HCT116 (cell line): ENCODE measurements at regions not wholly inside any gene's neighbourhood (a gene's known extent, or its start where the extent isn't known, plus 50 kb on each side); places are given as distances from the start of the nearest gene placed in this dataset.

Source experiments
- ATAC-seq: fragments of 200-7000 bp; cut with Tn5 transposase; 2 replicates; pipeline ENCODE4 v1.9.1; 2020; ENCODE audit warnings: mild to moderate bottlenecking, moderate library complexity
- BruUV-seq: library from RNA; stranded (reverse); fragments of 400-500 nt; replicated peaks from 2 replicates; lab custom pipeline; 2021; lab: Mats Ljungman, UMichigan
- CTCF ChIA-PET: fragments of 300-600 bp; sonication (Branson Sonifier 250); formaldehyde crosslinking; loops from one replicate; lab custom pipeline; 2021; ENCODE audit warnings: antibody characterized with exemption; lab: Charles Lee
- POLR2A ChIA-PET: fragments of 300-600, 350-600 bp; sonication (Branson Sonifier 250); formaldehyde crosslinking; loops from one replicate; lab custom pipeline; 2021; ENCODE audit warnings: antibody characterized with exemption; lab: Charles Lee
- RAD21 ChIA-PET, 2 experiments: fragments of 300-600 bp; sonication (Branson Sonifier 250); formaldehyde crosslinking; loops; one replicate each; lab custom pipeline; 2023; ENCODE audit warnings: low total read pairs in 2 of 2; ENCODE audit not compliant: uncharacterized antibody in 2 of 2, unreplicated experiment in 2 of 2, low non-redundant PET in 1 of 2; lab: Charles Lee
- DNase-seq: peaks from one replicate; pipeline ENCODE4 v3.0.0-alpha.2; 2010; ENCODE audit warnings: low read depth, low spot score
- H2AFZ ChIP-seq: fragments of 200-600 bp; shearing (Covaris generic), sonication (generic); 2 replicates; pipeline ENCODE4 v1.6.1; 2017; ENCODE audit warnings: low read depth, mixed run types, mixed read lengths, antibody characterized with exemption, low read length; ENCODE audit not compliant: poor library complexity, severe bottlenecking
- H3K27ac ChIP-seq: 2 replicates; pipeline ENCODE4 v1.5.1; 2012; ENCODE audit warnings: low read depth, low read length
- H3K27me3 ChIP-seq: fragments of 200-600 bp; sonication (generic); 2 replicates; pipeline ENCODE4 v1.6.1; 2016; ENCODE audit warnings: mixed run types, low read length, mixed read lengths; ENCODE audit not compliant: insufficient read depth
- H3K36me3 ChIP-seq, 2 experiments: fragments of 200-500 bp in 1 of 2; fragments of 200-600 bp in 1 of 2; sonication (Bioruptor generic) in 1 of 2; sonication (generic) in 1 of 2; 2 replicates each; pipeline versions ENCODE4 v1.5.1 to v1.6.1; 2014 to 2016; ENCODE audit warnings: low read length in 2 of 2, inconsistent platforms in 1 of 2, mixed read lengths in 1 of 2, mixed run types in 1 of 2; ENCODE audit not compliant: insufficient read depth in 2 of 2, control insufficient read depth in 1 of 2
- H3K4me1 ChIP-seq, 2 experiments: fragments of 200-600 bp in 1 of 2; sonication (generic) in 1 of 2; 2 replicates each; pipeline versions ENCODE4 v1.5.1 to v1.6.1; 2012 to 2017; ENCODE audit warnings: low read length in 2 of 2, inconsistent platforms in 1 of 2, mild to moderate bottlenecking in 1 of 2, mixed read lengths in 1 of 2, mixed run types in 1 of 2, moderate library complexity in 1 of 2; ENCODE audit not compliant: insufficient read depth in 2 of 2, control insufficient read depth in 1 of 2
- H3K4me2 ChIP-seq: fragments of 200-600 bp; sonication (generic); 2 replicates; pipeline ENCODE4 v1.6.1; 2017; ENCODE audit warnings: mixed run types, low read length, mixed read lengths
- H3K4me3 ChIP-seq, 2 experiments: fragments of 200-600 bp in 1 of 2; sonication (generic) in 1 of 2; replicated peaks in 1 of 2; 2 replicates each; pipeline ENCODE4 v1.5.1; 2011 to 2016; ENCODE audit warnings: low read length in 2 of 2, control low read depth in 1 of 2, low read depth in 1 of 2, mild to moderate bottlenecking in 1 of 2, mixed read lengths in 1 of 2, mixed run types in 1 of 2
- H3K79me2 ChIP-seq: fragments of 200-600 bp; sonication (generic); 2 replicates; pipeline ENCODE4 v1.6.1; 2017; ENCODE audit warnings: mild to moderate bottlenecking, mixed run types, low read length, moderate library complexity, mixed read lengths; ENCODE audit not compliant: insufficient read depth
- H3K9ac ChIP-seq: fragments of 200-600 bp; sonication (generic); 2 replicates; pipeline ENCODE4 v1.6.1; 2016; ENCODE audit warnings: low read length, mixed read lengths
- H3K9me2 ChIP-seq: fragments of 200-600 bp; sonication (generic), shearing (Covaris generic); 2 replicates; pipeline ENCODE4 v1.6.1; 2017; ENCODE audit warnings: mixed run types, mild to moderate bottlenecking, moderate library complexity; ENCODE audit not compliant: insufficient read depth
- H3K9me3 ChIP-seq, 2 experiments: fragments of 200-500 bp in 1 of 2; fragments of 200-600 bp in 1 of 2; sonication (Bioruptor generic) in 1 of 2; sonication (generic) in 1 of 2; 2 replicates each; pipeline ENCODE4 v1.6.1; 2014 to 2017; ENCODE audit warnings: low read length in 2 of 2, mixed read lengths in 2 of 2, inconsistent platforms in 1 of 2, low read depth in 1 of 2, mild to moderate bottlenecking in 1 of 2, mixed run types in 1 of 2, moderate library complexity in 1 of 2; ENCODE audit not compliant: control insufficient read depth in 1 of 2, insufficient read depth in 1 of 2
- H4K20me1 ChIP-seq: fragments of 200-600 bp; sonication (generic), shearing (Covaris generic); 2 replicates; pipeline ENCODE4 v1.6.1; 2017; ENCODE audit warnings: mixed run types, mild to moderate bottlenecking, moderate library complexity; ENCODE audit not compliant: insufficient read depth
- ATF3 ChIP-seq: IDR thresholded peaks from 2 replicates; pipeline ENCODE4 v1.6.1; 2012
- CBX3 ChIP-seq: IDR thresholded peaks from 2 replicates; pipeline ENCODE4 v1.6.1; 2012; ENCODE audit warnings: low read depth
- CEBPB ChIP-seq: IDR thresholded peaks from 2 replicates; pipeline ENCODE4 v1.6.1; 2012; ENCODE audit warnings: low read depth
- CTCF ChIP-seq, 3 experiments: fragments of 200-600 bp in 1 of 3; sonication (generic) in 1 of 3; IDR thresholded peaks in 2 of 3; conservative IDR thresholded peaks in 1 of 3; 2 replicates each; pipeline ENCODE4 v1.5.1; 2012 to 2017; ENCODE audit warnings: low read depth in 2 of 3, low read length in 2 of 3, antibody characterized with exemption in 1 of 3, borderline replicate concordance in 1 of 3, control low read depth in 1 of 3, mild to moderate bottlenecking in 1 of 3, mixed read lengths in 1 of 3, mixed run types in 1 of 3, moderate library complexity in 1 of 3; ENCODE audit not compliant: insufficient read depth in 1 of 3
- EGR1 ChIP-seq: IDR thresholded peaks from 2 replicates; pipeline ENCODE4 v1.6.1; 2012; ENCODE audit warnings: low read depth
- ELF1 ChIP-seq: IDR thresholded peaks from 2 replicates; pipeline ENCODE4 v1.6.1; 2012; ENCODE audit warnings: low read depth, borderline replicate concordance
- EZH2phosphoT487 ChIP-seq: fragments of 200-600 bp; IDR thresholded peaks from 2 replicates; pipeline ENCODE4 v1.6.1; 2018; ENCODE audit warnings: antibody characterized with exemption, borderline replicate concordance
- FOSL1 ChIP-seq: IDR thresholded peaks from 2 replicates; pipeline ENCODE4 v1.6.1; 2012; ENCODE audit warnings: low read depth
- JUND ChIP-seq: IDR thresholded peaks from 2 replicates; pipeline ENCODE4 v1.6.1; 2012
- MAX ChIP-seq: IDR thresholded peaks from 2 replicates; pipeline ENCODE4 v1.6.1; 2012
- POLR2A ChIP-seq: IDR thresholded peaks from 2 replicates; pipeline ENCODE4 v1.7.0; 2011; ENCODE audit warnings: borderline replicate concordance; ENCODE audit not compliant: insufficient read depth, insufficient read length; ENCODE audit errors: extremely low read depth
- POLR2AphosphoS5 ChIP-seq: IDR thresholded peaks from 2 replicates; pipeline ENCODE4 v1.6.1; 2011; ENCODE audit warnings: mild to moderate bottlenecking, low read depth, low read length, moderate library complexity
- SIN3A ChIP-seq: IDR thresholded peaks from 2 replicates; pipeline ENCODE4 v1.6.1; 2012; ENCODE audit warnings: low read depth
- YY1 ChIP-seq: IDR thresholded peaks from 2 replicates; pipeline ENCODE4 v1.6.1; 2011; ENCODE audit warnings: low read length, low read depth, moderate library complexity, mild to moderate bottlenecking; ENCODE audit not compliant: insufficient replicate concordance; ENCODE audit errors: extremely low read depth
- ZBTB33 ChIP-seq: IDR thresholded peaks from 2 replicates; pipeline ENCODE4 v1.6.1; 2011; ENCODE audit warnings: mild to moderate bottlenecking, low read length, moderate library complexity; ENCODE audit not compliant: insufficient replicate concordance; ENCODE audit errors: extremely low read depth
- ZFX ChIP-seq: fragments of 450-650 bp; IDR thresholded peaks from 2 replicates; pipeline ENCODE4 v1.6.1; 2017
- ZNF274 ChIP-seq: fragments of 200-500 bp; sonication (Bioruptor generic); IDR thresholded peaks from 2 replicates; pipeline ENCODE4 v1.6.1; 2014; ENCODE audit warnings: mild to moderate bottlenecking, low read depth, low read length, inconsistent platforms
- intact Hi-C: fragments of 100-400 bp; cut with micrococcal nuclease; formaldehyde crosslinking; loops from 2 replicates; pipeline ENCODE4 v1.10.0; 2022

DNA sequence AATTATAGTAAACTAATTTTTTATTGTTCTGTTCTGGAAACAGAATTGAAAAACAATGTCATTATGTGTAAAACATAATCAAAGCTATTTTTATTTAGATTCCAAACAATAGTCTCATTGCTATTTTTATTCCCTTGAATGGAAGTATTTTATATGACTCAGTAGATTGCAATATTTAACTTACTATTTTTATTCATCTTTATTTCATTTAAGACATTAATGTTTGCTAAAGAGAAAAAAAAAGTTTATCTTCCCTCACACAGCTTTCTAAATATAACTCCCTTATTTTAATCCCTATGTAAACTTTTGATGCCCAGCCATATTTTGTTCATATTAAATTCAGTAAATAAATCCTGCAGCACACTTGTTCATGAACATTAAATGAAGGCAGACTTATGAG is 622.4 kb downstream of the SLC6A15 start:
- Histone ChIP-seq H3K9ac (no peak overlapping the region), H3K9me2 (no peaks in the 10 kb centered on the region), H3K9me3 (no peaks in the 10 kb centered on the region), H3K79me2 (no peaks in the 10 kb centered on the region), H3K36me3 (no peaks in the 10 kb centered on the region), H3K4me3 (no peak overlapping the region), H3K4me1 (no peaks in the 10 kb centered on the region), H3K27me3 (no peaks in the 10 kb centered on the region), H3K4me2 (no peak overlapping the region), H2AFZ (peak overlapping the region; percentile 26), H3K27ac (no peak overlapping the region), H4K20me1 (no peaks in the 10 kb centered on the region)
- intact Hi-C loops, result no loop called here
- ChIA-PET POLR2A (no interaction called here), CTCF (no interaction called here), RAD21 (no interaction called here)
- no peak for DNase-seq
- no peak for ATAC-seq
- TF ChIP-seq CTCF (IDR thresholded peaks at IDR 0.05 in 2 of 3, conservative IDR thresholded peaks at IDR 0.05 in 1 of 3; ENCODE audit: borderline replicate concordance in 1 of 3, insufficient read depth in 1 of 3, low read depth in 2 of 3, low read length in 2 of 3), result no peak
- no peak for TF ChIP-seq SIN3A
- TF ChIP-seq ELF1, result no peak
- TF ChIP-seq ZFX, result no peak
- TF ChIP-seq ATF3, result no peak
- no peak for TF ChIP-seq CBX3
- no peak for TF ChIP-seq EZH2phosphoT487
- no peak for TF ChIP-seq FOSL1
- BruUV-seq, result no TSS peak

DNA sequence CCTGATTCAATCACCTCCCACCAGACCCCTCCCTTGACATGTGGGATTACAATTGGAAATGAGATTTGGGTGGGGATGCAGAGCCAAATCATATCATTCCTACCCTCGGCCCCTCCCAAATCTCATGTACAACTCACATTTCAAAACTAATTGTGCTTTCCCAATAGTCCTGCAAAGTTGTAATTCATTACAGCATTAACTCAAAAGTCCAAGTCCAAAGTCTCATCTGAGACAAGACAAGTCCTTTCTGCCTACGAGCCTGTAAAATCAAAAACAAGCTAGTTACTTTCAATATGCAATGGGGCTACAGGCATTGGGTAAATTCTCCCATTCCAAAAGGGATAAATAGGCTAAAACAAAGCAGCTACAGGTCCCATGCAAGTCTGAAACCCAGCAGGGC is 634.6 kb downstream of the SLC6A15 start:
- Histone ChIP-seq H3K27me3 (no peaks in the 10 kb centered on the region), H3K9me3 (no peaks in the 10 kb centered on the region), H3K4me2 (no peak overlapping the region), H2AFZ (no peak overlapping the region), H3K36me3 (no peaks in the 10 kb centered on the region), H4K20me1 (no peaks in the 10 kb centered on the region), H3K9me2 (no peaks in the 10 kb centered on the region), H3K79me2 (no peaks in the 10 kb centered on the region), H3K4me1 (no peaks in the 10 kb centered on the region), H3K9ac (no peak overlapping the region), H3K4me3 (no peak overlapping the region), H3K27ac (no peak overlapping the region)
- ChIA-PET POLR2A (no interaction called here), CTCF (no interaction called here), RAD21 (no interaction called here)
- ATAC-seq (no peak), DNase-seq (no peak)
- intact Hi-C loops, result no loop called here
- no TSS peak for BruUV-seq
- TF ChIP-seq JUND (no peak), ELF1 (no peak), POLR2A (no peak), CEBPB (no peak), CBX3 (no peak), POLR2AphosphoS5 (no peak), ZFX (no peak), FOSL1 (no peak), ZNF274 (no peak), EGR1 (no peak), YY1 (no peak), MAX (no peak), EZH2phosphoT487 (no peak), ZBTB33 (no peak), SIN3A (no peak), ATF3 (no peak)
